AG10803 (cell line): ENCODE measurements at regions not wholly inside any gene's neighbourhood (a gene's known extent, or its start where the extent isn't known, plus 50 kb on each side); places are given as distances from the start of the nearest gene placed in this dataset.
A peak's percentile ranks its signal among the peaks of the same experiment; 100 is the strongest.

Experiments
- DNase-seq: peaks from one replicate; pipeline ENCODE4 v3.0.0; 2010; ENCODE audit warnings: low read depth
- H3K4me3 ChIP-seq: 2 replicates; pipeline ENCODE4 v1.5.1; 2011; ENCODE audit warnings: mild to moderate bottlenecking, low read length, control low read depth
- TF ChIP-seq, protein P1 (sequence below): conservative IDR thresholded peaks from 2 replicates; pipeline ENCODE4 v1.5.1; 2011; ENCODE audit warnings: mild to moderate bottlenecking, low read length, control low read depth, inconsistent platforms

DNA sequence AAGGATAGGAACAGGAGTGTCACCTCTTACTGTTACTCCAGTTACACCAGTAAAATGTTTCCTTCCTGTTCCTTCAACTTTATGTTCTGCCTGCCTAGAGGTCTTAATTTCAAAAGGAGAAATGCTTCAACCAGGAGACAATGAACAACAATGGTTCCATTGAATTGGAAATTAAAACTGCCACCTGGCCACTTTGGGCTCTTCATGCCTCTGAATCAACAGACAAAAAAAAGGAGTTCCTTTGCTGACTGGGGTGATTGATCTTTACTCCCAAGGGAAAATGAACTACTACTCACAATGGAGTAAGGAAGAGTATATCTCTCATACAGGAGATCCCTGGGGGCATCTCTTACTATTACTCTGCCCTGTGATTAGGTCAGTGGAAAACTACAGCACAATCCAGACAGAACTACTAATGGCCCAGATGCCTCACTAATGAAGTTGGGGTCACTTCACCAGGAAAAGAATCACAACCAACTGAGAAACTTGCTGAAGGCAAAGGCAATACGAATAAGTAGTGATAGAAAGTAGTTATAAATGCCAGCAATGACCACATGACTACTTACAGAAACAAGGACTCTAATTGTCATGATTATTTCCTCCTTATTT lies 76.6 kb upstream of the PRDX6 start:
- no peak overlapping the region for H3K4me3 ChIP-seq
- no peak for DNase-seq
- TF ChIP-seq, protein P1, sequence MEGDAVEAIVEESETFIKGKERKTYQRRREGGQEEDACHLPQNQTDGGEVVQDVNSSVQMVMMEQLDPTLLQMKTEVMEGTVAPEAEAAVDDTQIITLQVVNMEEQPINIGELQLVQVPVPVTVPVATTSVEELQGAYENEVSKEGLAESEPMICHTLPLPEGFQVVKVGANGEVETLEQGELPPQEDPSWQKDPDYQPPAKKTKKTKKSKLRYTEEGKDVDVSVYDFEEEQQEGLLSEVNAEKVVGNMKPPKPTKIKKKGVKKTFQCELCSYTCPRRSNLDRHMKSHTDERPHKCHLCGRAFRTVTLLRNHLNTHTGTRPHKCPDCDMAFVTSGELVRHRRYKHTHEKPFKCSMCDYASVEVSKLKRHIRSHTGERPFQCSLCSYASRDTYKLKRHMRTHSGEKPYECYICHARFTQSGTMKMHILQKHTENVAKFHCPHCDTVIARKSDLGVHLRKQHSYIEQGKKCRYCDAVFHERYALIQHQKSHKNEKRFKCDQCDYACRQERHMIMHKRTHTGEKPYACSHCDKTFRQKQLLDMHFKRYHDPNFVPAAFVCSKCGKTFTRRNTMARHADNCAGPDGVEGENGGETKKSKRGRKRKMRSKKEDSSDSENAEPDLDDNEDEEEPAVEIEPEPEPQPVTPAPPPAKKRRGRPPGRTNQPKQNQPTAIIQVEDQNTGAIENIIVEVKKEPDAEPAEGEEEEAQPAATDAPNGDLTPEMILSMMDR: no peak

DNA sequence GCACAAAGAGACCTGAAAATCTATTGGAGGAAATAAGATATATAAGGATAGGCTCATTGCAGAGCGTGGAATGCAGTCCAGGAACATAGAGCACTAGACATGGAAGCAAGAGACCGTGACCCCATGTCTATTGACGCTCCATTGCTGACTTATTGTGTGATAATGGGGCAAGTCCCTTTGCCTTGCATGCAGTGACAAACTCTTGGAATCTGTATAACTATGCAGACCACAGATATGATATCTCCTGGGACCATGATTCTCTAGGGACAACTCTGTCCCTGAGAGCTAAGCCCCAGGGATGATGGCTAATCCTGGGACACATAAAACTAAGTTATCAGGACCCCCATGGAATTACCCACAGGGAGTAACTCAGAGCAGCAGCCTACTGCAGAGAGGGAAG lies 73.1 kb upstream of the PRDX6 start:
- DNase-seq: no peak
- TF ChIP-seq, protein P1: no peak
- H3K4me3 ChIP-seq: no peak overlapping the region

DNA sequence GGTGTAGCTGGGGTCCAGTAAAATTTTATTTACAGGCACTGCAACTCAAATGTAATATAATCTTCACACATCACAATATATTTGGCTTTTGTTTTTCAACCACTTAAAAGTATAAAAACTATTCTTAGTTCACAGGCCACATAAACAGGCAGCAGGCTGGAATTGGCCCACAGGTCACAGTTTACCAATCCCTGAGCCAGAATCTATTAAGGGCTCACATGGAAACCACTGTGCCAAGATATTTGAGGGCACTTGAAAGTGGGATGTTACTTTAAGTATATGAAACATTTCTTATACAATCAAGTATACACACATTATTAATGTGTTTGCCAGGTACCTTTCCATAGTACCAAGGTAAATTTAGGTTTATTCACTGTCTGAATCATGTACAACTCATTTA lies 71.9 kb upstream of the PRDX6 start:
- H3K4me3 ChIP-seq: no peak overlapping the region
- DNase-seq: no peak
- TF ChIP-seq, protein P1: no peak

DNA sequence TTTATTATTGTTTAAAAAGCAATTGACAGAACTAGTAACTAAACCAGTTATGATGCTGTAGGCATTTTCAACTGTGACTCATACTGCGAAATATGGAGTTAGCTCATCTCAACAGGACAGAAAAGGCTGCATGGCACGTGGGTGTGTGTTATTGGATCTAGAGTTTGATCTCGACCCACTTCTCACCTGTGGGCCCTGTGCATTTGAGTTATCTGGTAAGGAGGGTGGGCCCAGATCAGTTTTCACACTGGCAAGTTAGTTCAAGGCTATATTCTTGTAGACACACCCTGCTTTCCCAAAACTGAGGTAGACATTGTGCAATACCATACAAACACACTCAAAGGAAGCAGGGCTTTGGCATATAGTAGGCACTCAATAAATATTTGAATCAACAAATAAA lies 71.3 kb upstream of the PRDX6 start:
- H3K4me3 ChIP-seq: no peak overlapping the region
- TF ChIP-seq, protein P1: no peak
- DNase-seq: peak; percentile 68

DNA sequence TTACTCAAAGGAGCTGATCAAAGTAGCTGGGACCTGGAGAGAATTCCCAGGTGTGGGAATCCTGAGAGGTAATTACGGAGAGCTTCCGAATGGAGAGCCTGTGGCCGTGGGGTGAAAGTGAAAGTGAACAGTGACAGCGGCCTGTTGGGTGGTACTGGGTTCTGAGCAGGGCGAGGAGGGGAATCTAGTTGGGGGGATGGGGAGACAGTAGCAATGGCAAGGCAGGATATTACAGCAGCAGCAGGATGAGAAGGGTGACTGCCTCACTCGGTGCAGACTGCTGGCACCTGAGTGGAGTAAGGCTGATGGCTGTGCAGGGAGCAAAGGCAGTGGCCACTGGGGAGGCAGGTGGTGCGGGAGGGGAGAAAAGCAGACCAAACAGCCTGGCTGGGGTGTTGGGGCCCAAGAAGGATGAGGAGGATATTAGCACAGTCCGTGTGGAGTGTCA lies 70.3 kb upstream of the PRDX6 start:
- no peak overlapping the region for H3K4me3 ChIP-seq
- no peak for DNase-seq
- TF ChIP-seq, protein P1: no peak

DNA sequence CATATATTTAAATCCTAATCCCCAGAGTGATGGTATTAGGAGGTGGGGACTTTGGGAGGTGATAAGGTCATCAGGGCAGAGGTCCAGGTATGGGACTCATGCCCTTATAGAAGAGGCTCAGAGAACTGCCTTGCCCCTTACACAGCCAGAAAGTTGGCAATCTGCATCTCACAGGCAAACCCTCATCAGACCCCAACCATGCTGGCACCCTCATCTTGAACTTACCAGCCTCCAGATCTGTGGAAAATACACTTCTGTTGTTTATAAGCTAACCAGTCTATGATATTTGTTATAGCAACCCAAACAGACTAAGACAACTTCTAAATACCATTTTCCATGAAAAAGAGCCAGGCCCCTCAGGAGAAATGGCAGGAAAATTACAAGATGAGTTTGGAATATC lies 69.3 kb upstream of the PRDX6 start:
- no peak for DNase-seq
- no peak overlapping the region for H3K4me3 ChIP-seq
- TF ChIP-seq, protein P1: no peak

DNA sequence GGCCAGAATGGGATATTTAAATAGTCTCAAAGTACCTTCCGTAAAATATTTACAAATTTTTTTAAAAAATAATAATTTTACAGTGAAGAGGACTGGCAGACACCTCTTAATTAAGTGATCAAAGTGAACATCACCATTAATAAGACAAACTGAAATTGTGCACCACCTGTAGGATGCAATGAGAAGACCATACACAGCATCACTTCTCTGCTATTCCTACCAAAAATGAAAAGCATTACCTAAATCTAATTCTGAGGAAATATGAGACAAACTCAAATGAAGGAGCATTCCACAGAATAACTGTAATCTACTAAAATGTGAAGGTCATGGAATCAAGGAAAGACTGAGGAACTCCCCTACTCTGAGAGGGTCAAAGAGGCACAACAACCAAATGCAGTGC lies 68.2 kb upstream of the PRDX6 start:
- no peak for DNase-seq
- no peak overlapping the region for H3K4me3 ChIP-seq
- TF ChIP-seq, protein P1: 0 out of 2 replicates have a peak, but pooled peaks have one; percentile 11
